GM21515 (cell line): ENCODE measurements at regions not wholly inside any gene's neighbourhood (a gene's known extent, or its start where the extent isn't known, plus 50 kb on each side); places are given as distances from the start of the nearest gene placed in this dataset.

Experiments used
- ATAC-seq: cut with Tn5 transposase; IDR thresholded peaks from one replicate; pipeline ENCODE4 v1.9.1; 2021; ENCODE audit not compliant: unreplicated experiment

- ATAC-seq, result no peak
These were observed 73.1 kb downstream of the IRF8 start for GRCh38 chr16:85971902-85972638.

DNA sequence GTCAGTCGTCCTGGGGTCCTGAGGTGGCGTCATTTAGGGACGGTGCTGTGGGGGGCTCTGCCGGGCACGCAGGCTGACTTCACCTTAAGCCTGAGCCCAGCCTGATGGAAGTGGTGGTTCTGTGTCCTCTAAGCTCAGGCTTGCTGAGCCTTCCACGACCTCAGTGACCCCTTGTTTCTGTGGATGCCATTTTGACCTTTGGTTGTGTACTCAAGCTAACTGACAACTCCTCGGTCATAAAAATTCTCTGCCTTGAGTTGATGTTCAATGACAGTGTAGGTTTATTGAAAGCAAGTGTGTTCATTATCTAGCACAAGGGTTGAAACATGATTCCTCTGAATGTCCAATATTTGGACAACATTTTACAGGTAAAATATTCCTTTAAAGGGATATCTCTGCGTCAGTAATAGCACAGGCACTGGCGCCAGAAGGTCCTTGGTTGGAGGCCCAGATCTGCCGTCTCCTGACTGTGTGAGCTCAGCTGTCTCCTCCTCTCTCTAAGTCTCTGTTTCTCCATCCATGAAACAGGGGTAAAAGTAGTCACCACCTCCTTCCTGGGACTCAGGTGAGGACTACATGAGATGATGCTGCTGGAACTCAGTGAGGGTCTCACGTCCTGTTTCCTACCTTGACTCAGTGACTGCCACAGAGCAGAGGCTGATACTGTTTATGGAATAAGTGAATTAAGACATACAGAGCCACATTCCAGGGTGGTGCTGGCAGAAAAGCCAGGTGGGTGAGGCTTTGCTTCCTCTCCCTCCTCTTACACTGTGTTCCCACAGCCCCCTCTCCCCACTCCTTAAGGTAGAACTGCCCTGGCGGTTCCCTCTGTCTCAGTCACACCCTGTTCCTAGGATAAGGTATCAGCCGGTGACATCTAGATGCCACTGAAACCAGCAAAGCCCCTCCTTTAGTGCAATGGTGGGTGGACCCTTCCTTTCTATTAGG, 75.7 kb downstream of the IRF8 start:
- no peak for ATAC-seq

- ATAC-seq, result no peak
These were observed 76.6 kb downstream of the IRF8 start for GRCh38 chr16:85975451-85975981.

DNA sequence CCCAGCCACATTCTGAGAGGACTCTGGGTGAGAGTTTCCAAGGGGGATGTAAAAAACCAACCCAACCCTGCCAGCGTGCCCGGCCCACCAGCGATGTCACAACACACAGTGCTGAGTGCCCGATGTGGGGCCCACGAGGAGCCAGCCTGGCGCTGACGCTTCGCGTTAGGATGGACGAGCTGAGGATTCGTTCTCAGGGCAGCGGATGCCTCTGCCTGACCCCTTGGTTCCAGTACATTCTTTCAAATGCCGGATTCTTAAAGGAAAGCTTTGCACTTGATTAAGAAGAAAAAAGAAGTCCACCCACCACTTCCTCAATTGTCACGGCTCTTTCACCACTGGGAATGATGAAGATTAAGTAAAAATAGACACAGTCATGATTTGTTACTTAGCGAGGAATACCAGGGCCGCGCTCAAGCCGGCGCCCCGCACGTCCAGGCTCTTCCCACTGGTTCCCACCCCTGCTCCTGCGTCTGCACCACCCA, 79.4 kb downstream of the IRF8 start:
- no peak for ATAC-seq

GRCh38 chr16:85978976-85979375, 80.0 kb downstream of the IRF8 start:
- no peak for ATAC-seq

DNA sequence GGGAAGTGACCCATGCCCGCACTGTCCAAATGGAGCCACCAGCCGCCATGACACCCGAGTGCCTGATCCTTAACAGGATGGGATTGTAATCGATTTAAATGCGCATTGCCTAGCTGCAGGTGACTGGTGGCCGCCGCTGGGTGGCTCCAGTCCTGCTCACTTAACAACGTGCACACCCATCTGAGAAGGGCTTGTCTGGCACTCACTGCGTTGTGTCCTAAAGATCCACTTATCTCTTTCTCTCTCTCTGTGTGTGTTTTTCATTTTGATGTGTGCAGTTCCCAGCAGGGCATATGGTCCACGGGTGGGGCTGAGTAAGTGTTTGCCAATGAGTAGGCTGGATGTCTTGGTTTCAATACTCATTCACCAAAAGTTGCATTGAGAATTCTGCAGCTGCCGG, 80.6 kb downstream of the IRF8 start:
- ATAC-seq, result no peak

DNA sequence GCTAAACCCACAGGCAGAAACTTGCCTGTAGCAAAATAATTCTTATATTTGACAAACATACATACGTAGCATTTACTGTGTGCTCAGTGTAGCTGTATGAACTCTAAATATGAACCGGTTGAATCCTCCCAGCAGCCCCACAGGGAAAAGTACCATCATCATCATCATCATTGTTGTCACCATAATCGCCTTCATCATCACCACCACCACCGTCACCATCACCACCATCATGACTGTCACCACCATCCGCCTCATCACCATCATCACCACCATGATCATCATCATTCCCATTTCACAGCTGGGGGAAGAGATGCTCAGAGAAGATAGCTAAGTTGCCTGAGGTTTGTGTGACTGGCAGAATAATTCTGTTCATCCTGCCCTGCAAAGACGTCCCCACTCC, 81.7 kb downstream of the IRF8 start:
- no peak for ATAC-seq

DNA sequence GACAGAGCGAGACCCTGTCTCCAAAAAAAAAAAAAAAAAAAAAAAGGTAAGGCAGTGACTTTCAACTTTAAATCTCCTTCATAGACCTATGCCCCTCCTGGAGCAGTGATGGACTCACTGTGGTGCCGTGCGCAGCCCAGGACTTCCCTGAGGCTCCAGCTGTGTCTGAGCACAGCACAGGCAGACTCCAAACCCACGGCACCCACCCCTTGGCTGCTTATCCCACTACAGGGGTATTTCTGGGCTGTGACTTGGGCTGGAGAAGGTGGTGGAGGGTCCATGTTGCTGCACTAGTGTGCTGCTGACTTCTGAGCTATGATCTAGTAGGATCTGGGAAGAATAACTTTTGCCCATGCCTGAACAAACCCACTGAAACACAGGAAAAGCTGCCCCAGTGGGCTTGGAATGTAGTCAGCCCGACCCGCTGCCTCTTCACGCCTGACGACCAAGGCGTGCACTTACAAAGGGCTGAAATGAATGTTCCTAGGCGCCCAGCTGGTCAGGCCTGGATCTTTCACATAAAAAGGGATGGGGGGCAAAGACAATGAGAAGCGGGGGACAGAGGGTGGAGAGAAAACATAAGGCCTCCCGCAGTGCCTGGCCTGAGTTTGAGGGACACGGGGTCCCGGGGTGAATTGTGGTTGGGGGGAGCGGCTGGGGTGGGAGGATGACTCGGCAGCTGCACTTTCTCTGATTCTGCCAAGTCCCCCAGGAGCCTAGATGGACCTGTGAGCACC, 83.0 kb downstream of the IRF8 start:
- ATAC-seq, result no peak

DNA sequence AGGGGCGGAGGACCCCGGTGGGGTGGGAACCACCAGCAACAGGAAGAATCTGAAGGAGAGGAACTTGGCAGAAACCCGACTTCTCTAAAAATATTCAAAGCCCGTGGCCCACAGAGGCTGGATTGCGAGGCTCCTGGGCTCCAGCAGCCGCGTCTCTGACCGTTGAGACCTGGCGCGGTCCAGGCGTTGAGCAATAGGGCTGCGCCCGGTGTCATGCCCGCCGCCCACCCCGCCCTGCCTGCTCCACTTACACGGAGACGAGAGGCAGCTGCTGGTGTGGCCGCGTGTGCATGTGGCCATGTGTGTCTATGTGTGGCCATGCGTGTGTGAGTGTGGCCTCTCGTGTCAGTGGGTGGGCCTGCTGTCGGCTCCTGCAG, 83.6 kb downstream of the IRF8 start:
- ATAC-seq, result no peak

DNA sequence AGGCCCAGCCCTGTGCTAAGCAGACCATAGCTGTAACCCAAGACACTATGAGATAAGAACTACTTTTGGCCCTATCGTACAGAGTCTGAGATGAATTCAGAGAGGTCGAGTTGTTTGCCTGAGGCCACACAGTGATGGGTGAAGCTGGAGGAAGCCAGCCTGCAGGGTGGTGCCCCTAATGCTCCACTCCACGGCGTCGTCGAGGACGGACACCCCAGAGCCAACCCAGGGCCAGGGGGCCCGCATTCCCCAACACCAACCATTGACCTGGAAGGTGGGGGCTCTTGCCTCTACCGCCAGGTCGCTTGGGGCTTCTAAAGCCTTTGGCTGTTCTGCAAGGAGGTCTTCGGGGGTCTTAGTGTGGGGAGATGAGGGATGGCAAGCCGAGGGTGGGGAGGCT, 84.1 kb downstream of the IRF8 start:
- ATAC-seq, result no peak

DNA sequence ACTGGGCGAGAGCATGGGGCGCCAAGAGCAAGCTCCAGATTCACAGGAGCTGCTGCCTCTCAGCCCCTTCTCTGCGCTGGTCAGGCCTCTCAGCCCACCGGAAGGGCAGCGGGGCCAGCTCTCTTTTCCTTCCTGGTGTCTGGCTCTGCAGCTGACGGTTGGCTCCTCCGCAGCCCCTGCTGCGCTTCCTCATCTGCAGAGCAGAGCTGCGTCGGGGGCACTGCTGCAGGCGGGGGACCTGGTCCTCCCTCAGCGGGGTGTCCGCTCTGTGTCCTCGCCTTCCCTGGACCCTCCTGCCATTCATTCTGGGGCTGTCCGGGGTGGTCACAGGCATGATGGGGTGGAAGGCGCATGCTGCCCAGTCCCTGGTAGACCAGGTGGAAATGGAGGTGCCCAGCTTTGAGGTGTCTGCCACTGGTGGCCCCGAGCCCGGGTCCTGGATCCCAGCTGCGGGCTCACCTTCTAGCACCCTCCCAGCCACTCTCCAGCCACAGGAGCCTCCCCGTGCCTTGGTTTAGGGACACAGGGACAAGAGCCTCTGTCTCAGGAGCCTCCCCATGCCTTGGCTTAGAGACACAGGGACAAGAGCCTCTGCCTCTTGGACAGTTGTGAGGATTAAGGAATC, 84.8 kb downstream of the IRF8 start:
- ATAC-seq, result no peak

- no peak for ATAC-seq
These were observed 85.4 kb downstream of the IRF8 start for GRCh38 chr16:85984231-85984880.

- ATAC-seq, result no peak
These were observed 86.0 kb downstream of the IRF8 start for GRCh38 chr16:85984947-85985451.

GRCh38 chr16:85986931-85987749, 88.2 kb downstream of the IRF8 start:
- no peak for ATAC-seq

DNA sequence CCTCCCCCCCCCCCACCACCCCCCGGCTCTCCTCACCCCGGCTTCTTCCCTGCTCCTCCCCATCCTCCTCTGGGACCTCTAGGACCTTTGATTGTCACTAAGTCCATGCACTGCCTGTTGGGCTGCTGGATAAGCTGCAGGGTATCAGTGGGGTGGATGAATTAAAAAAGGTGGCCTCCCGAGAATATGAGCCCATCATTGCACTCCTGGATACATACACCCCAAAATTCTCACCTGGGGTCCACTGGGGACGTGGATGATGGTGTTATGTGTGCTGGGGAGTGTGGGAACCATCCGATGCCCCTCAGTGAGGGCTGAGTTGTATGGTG, 88.8 kb downstream of the IRF8 start:
- ATAC-seq, result no peak

DNA sequence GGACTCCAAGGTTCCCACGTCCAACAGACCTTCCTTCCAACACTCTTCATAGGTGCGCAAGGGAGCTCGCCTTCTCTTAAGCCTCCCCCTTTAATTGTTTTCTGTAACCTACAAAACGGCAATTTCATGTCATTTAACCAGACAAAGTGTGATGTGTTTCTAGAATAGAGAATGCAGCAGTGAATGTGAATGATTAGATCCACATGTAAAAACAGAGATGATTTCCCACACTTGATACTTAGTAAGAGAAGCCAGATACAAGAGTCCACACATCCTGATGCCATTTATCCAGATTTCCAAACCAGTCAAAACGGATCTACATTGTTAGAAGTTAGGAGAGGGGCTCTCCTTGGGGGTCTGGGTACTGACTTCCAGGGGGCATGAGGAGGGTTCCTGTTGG, 89.3 kb downstream of the IRF8 start:
- ATAC-seq, result no peak

DNA sequence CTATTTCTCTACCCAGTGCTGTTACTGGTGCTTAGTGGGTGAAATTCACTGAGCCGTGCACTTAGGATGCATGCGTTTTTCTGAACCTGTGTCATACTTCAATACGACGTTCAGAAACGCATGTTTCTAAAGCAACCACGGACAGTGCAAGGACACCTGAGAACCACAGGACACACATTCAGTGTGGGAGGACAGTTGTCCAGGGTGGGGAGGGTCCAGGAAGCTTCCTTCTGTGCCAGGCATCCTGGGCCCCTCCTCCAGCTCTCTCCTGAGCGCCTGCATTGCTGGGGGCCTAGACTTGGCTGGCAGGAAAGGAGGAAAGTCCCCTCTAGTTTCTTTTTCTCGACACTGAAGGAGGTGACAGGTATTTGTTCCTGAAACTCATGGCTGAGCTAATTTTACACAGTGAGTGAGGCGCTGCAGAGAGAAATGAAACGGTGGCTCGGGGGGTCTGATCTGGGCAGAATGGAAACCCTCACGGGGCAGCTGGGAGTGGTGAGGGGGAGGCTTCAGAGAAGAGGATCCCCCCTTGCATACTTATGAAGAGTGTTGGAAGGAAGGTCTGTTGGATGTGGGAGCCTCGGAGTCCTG, 89.9 kb downstream of the IRF8 start:
- peak; percentile 54 for ATAC-seq

DNA sequence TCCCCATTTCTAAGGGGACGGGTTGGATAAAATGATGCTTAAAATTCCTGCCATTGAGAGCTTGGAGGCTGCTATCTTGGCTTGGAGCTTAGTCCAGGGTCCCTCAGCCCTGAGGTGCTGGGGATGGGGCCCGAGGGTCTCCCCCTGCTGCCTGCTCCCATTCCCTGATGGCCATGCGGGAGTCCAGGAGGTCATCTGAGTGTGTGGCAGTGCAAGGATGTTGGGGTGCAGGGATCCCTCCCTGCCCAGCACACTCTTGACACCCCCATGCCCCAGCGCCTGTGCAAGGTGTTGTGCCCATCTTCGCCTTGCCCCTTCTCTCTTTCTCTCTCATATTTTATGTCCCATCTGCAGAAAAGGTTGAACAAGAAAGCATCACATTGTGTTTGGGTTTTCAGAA, 90.4 kb downstream of the IRF8 start:
- no peak for ATAC-seq
